HL-60 (cell line): ENCODE measurements at regions not wholly inside any gene's neighbourhood (a gene's known extent, or its start where the extent isn't known, plus 50 kb on each side); places are given as distances from the start of the nearest gene placed in this dataset.

Experiments
- GABPA ChIP-seq: IDR thresholded peaks from 2 replicates; pipeline ENCODE4 v1.6.1; 2012; ENCODE audit warnings: low read depth
- POLR2AphosphoS5 ChIP-seq: IDR thresholded peaks from 2 replicates; pipeline ENCODE4 v1.6.1; 2012; ENCODE audit warnings: low read depth
- SPI1 ChIP-seq: IDR thresholded peaks from 2 replicates; pipeline ENCODE4 v1.6.1; 2012; ENCODE audit warnings: low read depth, mild to moderate bottlenecking, borderline replicate concordance
- TF ChIP-seq, protein P1 (sequence below): IDR thresholded peaks from one replicate; pipeline ENCODE4 v1.5.1; 2011; ENCODE audit warnings: low read length, control low read depth, inconsistent platforms; ENCODE audit not compliant: insufficient read depth
- TF ChIP-seq, protein P2 (sequence below): IDR thresholded peaks from 2 replicates; pipeline ENCODE4 v1.6.1; 2012; ENCODE audit warnings: low read depth; ENCODE audit not compliant: insufficient replicate concordance

DNA sequence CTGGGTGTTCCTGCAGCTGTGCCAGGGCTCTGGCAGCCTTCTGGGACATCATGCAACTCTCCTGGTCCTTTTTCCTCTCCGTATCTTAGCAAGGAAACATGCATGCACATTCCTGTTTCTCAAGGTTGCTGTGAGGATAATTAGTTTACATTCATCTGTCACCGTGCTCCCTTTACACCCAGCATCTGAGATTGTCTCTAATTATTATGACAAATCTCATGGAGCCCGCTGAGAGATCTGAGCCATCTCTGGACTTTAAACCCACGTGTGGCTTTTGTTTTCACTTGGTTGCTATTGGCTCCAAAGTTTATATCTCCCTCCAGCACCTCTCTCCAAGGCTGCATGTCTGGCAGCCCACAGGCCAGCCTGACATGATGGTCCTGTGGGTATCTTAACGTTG, 167.6 kb downstream of the UNC5CL start:
- TF ChIP-seq, protein P1, sequence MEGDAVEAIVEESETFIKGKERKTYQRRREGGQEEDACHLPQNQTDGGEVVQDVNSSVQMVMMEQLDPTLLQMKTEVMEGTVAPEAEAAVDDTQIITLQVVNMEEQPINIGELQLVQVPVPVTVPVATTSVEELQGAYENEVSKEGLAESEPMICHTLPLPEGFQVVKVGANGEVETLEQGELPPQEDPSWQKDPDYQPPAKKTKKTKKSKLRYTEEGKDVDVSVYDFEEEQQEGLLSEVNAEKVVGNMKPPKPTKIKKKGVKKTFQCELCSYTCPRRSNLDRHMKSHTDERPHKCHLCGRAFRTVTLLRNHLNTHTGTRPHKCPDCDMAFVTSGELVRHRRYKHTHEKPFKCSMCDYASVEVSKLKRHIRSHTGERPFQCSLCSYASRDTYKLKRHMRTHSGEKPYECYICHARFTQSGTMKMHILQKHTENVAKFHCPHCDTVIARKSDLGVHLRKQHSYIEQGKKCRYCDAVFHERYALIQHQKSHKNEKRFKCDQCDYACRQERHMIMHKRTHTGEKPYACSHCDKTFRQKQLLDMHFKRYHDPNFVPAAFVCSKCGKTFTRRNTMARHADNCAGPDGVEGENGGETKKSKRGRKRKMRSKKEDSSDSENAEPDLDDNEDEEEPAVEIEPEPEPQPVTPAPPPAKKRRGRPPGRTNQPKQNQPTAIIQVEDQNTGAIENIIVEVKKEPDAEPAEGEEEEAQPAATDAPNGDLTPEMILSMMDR, result no peak
- no peak for TF ChIP-seq GABPA
- no peak for TF ChIP-seq POLR2AphosphoS5
- TF ChIP-seq, protein P2, sequence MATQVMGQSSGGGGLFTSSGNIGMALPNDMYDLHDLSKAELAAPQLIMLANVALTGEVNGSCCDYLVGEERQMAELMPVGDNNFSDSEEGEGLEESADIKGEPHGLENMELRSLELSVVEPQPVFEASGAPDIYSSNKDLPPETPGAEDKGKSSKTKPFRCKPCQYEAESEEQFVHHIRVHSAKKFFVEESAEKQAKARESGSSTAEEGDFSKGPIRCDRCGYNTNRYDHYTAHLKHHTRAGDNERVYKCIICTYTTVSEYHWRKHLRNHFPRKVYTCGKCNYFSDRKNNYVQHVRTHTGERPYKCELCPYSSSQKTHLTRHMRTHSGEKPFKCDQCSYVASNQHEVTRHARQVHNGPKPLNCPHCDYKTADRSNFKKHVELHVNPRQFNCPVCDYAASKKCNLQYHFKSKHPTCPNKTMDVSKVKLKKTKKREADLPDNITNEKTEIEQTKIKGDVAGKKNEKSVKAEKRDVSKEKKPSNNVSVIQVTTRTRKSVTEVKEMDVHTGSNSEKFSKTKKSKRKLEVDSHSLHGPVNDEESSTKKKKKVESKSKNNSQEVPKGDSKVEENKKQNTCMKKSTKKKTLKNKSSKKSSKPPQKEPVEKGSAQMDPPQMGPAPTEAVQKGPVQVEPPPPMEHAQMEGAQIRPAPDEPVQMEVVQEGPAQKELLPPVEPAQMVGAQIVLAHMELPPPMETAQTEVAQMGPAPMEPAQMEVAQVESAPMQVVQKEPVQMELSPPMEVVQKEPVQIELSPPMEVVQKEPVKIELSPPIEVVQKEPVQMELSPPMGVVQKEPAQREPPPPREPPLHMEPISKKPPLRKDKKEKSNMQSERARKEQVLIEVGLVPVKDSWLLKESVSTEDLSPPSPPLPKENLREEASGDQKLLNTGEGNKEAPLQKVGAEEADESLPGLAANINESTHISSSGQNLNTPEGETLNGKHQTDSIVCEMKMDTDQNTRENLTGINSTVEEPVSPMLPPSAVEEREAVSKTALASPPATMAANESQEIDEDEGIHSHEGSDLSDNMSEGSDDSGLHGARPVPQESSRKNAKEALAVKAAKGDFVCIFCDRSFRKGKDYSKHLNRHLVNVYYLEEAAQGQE, result no peak
- TF ChIP-seq SPI1, result no peak
